GM12873 (cell line): ENCODE measurements at regions not wholly inside any gene's neighbourhood (a gene's known extent, or its start where the extent isn't known, plus 50 kb on each side); places are given as distances from the start of the nearest gene placed in this dataset.

ENCODE experiments used
- TF ChIP-seq, protein P1 (sequence below): IDR thresholded peaks from 2 replicates; pipeline ENCODE4 v1.5.1; 2012; ENCODE audit warnings: low read depth, mild to moderate bottlenecking, moderate library complexity, low read length, control low read depth; ENCODE audit not compliant: insufficient read depth; ENCODE audit errors: missing control alignments

DNA sequence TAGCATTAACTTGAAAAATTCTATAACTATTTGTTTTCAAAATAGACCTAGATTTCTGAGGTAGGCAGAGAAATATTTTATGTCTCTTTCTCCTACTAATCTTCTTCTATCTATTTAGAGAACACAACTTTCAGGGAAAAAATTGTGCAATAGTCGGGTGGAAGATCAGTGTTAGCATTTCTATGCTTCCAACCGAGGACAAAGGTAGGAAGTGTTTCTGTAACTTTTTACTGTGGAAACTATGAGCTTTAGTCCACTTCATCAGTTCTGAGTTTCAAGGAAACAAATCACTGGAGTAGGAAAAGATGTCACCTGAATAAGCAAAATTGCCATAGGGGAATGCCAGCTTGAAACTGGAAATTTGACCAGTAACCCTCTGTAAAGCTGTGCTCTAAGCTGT, 207.7 kb upstream of the CTAGE1 start:
- TF ChIP-seq, protein P1, sequence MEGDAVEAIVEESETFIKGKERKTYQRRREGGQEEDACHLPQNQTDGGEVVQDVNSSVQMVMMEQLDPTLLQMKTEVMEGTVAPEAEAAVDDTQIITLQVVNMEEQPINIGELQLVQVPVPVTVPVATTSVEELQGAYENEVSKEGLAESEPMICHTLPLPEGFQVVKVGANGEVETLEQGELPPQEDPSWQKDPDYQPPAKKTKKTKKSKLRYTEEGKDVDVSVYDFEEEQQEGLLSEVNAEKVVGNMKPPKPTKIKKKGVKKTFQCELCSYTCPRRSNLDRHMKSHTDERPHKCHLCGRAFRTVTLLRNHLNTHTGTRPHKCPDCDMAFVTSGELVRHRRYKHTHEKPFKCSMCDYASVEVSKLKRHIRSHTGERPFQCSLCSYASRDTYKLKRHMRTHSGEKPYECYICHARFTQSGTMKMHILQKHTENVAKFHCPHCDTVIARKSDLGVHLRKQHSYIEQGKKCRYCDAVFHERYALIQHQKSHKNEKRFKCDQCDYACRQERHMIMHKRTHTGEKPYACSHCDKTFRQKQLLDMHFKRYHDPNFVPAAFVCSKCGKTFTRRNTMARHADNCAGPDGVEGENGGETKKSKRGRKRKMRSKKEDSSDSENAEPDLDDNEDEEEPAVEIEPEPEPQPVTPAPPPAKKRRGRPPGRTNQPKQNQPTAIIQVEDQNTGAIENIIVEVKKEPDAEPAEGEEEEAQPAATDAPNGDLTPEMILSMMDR = no peak

- TF ChIP-seq, protein P1 = no peak
These were observed 209.1 kb upstream of the CTAGE1 start for GRCh38 chr18:22626771-22627170.

GRCh38 chr18:22627506-22627905, 209.8 kb upstream of the CTAGE1 start:
- TF ChIP-seq, protein P1 = no peak

- TF ChIP-seq, protein P1 = no peak
These were observed 211.2 kb upstream of the CTAGE1 start for GRCh38 chr18:22628795-22629510.

DNA sequence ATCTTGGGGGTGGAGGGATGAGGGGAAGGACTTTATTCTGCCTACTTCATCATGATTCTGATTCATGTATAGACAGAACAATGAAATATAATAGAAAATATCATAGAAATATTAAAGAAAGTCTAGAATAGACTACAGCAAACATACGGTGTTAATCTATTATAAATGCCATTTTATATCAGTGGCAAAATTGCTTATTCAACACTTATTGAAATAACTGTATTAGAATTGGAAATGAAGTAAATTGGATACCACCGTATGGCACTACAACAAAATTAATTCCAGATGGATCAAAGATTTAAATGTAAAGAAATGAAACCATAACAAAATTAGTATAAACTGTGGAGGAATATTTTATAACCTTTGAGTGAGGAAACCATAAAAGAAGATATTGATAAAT, 213.3 kb upstream of the CTAGE1 start:
- TF ChIP-seq, protein P1 = no peak

DNA sequence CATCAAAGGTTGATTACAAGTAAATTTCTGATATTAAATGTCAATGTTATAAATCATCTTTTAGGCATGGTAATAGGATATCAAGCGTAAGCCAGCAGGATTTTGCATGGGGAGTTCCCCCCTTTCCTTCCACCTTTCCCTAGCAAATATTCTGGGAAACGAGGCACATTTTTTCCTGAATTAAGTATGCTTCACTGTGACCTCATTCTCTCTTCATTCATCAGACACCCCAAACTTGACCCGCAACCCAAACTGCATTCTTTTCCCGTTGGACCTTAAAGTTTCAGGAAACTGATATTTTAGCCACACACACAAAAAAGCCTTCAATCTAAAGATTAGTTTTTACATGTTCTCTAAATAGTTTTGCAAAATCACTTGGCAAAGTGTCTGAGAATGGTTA, 214.5 kb upstream of the CTAGE1 start:
- TF ChIP-seq, protein P1 = no peak

DNA sequence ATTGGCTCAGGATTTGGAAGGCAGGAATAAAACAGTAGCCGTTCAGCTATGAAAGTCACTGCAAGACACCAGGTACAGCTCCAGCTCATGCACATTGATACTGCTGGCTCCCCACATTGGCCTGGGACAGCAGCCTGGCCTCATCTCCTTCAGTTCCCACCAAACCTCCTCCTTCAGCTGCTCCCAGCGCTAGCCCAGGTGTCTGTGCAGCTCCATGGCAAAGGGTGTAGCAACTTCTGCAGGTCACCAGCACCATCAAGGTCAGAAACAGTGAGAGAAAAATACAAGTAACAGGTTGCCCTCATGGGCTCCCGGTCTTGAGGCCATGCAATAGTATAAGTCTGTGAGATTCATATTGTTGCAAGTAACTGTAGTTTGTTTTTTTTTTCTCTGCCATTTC, 216.7 kb upstream of the CTAGE1 start:
- TF ChIP-seq, protein P1 = no peak
